Astrocyte of the spinal cord (primary cell): ENCODE measurements at regions not wholly inside any gene's neighbourhood (a gene's known extent, or its start where the extent isn't known, plus 50 kb on each side); places are given as distances from the start of the nearest gene placed in this dataset.

Experiments
- DNase-seq: peaks from one replicate; pipeline ENCODE4 v3.0.0; 2011; ENCODE audit warnings: low read depth, low spot score
- H3K4me3 ChIP-seq: 2 replicates; pipeline ENCODE4 v1.5.1; 2011; ENCODE audit warnings: low read depth, mild to moderate bottlenecking, low read length, moderate library complexity
- in situ Hi-C: cut with HindIII; loops from 2 replicates; pipeline ENCODE4 v1.10.0; 2017; ENCODE audit warnings: low sequenced_read_pairs
- TF ChIP-seq, protein P1 (sequence below): IDR thresholded peaks from 2 replicates; pipeline ENCODE4 v1.5.1; 2012; ENCODE audit warnings: low read depth, mild to moderate bottlenecking, low read length, inconsistent platforms

- in situ Hi-C loops, result no loop called here
- TF ChIP-seq, protein P1, sequence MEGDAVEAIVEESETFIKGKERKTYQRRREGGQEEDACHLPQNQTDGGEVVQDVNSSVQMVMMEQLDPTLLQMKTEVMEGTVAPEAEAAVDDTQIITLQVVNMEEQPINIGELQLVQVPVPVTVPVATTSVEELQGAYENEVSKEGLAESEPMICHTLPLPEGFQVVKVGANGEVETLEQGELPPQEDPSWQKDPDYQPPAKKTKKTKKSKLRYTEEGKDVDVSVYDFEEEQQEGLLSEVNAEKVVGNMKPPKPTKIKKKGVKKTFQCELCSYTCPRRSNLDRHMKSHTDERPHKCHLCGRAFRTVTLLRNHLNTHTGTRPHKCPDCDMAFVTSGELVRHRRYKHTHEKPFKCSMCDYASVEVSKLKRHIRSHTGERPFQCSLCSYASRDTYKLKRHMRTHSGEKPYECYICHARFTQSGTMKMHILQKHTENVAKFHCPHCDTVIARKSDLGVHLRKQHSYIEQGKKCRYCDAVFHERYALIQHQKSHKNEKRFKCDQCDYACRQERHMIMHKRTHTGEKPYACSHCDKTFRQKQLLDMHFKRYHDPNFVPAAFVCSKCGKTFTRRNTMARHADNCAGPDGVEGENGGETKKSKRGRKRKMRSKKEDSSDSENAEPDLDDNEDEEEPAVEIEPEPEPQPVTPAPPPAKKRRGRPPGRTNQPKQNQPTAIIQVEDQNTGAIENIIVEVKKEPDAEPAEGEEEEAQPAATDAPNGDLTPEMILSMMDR, result no peak
- peak; percentile 59 for DNase-seq
- H3K4me3 ChIP-seq, result no peak overlapping the region
Observed at GRCh38 chr3:154971771-154972326, 108.3 kb upstream of the MME start.

DNA sequence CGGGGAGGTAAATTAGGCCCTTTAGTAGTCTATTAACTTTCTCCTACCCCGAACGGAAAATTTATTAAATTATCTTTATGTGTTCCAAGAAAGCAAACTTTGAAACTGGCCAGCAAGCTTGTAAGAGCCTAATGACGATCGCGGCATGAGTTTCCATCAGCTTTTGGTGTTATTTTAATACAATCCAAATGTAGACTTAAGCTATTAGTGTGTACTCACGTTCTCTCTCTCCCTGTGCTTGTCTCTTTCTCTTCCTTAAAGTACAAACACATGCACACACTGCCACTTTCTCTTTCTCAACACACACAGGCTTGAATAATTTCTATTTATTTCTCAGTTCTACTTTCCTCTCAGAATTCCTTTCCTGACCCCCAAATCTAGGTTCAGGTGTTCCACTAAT lies 108.8 kb upstream of the MME start:
- peak; percentile 18 for DNase-seq

DNA sequence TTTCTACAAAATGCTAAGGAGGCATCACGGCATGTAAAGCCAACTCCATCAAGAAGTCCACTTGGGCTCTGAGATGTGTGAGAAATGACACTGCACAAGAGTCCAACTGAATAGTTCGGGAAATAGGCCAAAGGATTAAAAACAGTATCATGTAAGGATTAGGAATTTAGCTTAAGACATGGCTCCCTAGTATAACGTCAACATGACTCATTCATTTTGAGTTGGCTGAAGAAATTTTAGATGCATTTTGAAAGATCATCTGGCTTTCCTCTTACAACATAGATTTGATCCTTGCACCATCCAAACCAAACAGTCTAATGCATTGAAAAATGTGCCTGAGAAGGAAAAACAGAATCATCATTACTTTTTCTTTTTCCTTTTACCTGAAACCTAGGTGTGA lies 109.3 kb upstream of the MME start:
- TF ChIP-seq, protein P1, result no peak
- H3K4me3 ChIP-seq, result no peak overlapping the region
- in situ Hi-C loops, result no loop called here
- peak; percentile 64 for DNase-seq

More for the DNA sequence above, 108.8 kb upstream of the MME start:
- TF ChIP-seq, protein P1, result no peak
- no peak overlapping the region for H3K4me3 ChIP-seq
- in situ Hi-C loops, result no loop called here

GRCh38 chr3:154969366-154969765 lies 110.8 kb upstream of the MME start:
- in situ Hi-C loops, result no loop called here
- no peak overlapping the region for H3K4me3 ChIP-seq
- TF ChIP-seq, protein P1, result no peak
- DNase-seq, result no peak

DNA sequence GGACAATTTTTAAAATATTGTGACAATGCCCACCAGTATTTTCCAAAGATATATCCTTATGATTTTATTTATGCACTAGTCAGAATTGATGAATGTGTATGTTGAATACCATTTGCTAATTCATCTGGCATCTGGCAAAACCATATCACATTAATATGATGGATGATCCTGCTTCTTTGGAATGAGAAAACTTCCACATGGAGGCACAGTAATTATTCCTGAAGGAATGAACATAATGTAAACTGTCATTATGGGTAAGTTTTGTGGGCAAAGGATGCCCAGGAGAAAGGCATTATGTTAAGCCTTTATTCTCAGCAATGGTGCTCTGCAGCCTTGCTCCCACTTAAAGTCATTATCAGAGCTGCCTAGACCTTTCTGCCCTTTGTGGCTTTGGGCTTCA lies 113.0 kb upstream of the MME start:
- DNase-seq, result no peak
- no peak overlapping the region for H3K4me3 ChIP-seq
- in situ Hi-C loops, result no loop called here
- TF ChIP-seq, protein P1, result no peak

DNA sequence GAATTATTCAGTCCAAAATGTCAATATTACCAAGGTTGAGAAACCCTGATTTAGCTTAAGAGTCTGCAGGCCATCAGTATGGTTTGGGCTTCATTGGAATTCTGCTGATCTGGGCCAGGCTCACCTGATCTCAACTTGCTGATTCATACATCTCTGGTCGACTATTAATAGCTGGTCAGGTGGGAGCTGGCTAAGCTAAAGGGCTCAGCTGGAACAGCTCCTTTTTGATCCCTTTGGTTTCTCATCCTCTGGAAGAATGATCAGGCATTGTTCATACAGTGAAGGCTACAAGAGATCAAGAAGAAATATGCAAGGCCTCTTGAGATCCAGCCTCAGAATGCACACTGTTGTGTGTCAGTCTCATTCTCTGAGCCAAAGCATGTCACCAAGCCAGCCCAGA lies 123.3 kb upstream of the MME start:
- TF ChIP-seq, protein P1, result no peak
- no peak overlapping the region for H3K4me3 ChIP-seq
- no peak for DNase-seq
- in situ Hi-C loops, result no loop called here

- in situ Hi-C loops, result no loop called here
- DNase-seq, result no peak
- TF ChIP-seq, protein P1, result no peak
- H3K4me3 ChIP-seq, result no peak overlapping the region
Observed at GRCh38 chr3:154955907-154956533, 124.1 kb upstream of the MME start.
